GM03348 (cell line): ENCODE measurements at regions not wholly inside any gene's neighbourhood (a gene's known extent, or its start where the extent isn't known, plus 50 kb on each side); places are given as distances from the start of the nearest gene placed in this dataset.

ENCODE experiments used
- DNase-seq: peaks from one replicate; pipeline ENCODE4 v3.0.0; 2012; ENCODE audit warnings: low spot score

DNA sequence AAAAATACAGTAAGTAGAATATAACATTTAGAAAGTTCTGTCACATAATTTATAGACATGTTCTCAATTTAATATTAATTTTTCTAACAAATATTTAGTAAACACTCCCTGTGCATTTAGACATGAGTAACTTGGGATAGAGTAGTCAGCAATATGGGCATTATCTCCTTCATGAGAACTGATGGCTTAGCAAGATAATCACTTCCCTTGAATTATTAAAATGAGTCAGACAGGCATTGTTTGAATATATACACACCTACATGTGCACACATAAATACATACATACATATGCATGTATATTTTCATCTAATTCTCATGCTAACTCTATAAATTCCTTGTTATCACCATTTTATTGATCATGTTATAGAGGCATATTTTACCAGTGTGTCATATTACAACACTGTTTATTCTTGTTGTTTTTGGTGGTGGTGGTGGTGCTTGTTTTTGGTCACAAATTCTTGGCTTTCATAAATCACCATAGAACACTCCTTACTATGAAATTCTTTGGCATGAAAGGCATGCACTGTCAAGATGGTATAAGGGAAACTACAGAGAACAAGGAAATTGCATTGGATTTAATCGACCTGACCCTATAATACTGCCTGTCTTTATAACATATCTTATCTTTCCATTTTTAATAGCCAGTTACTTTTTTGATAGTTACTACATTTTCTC is 434.5 kb upstream of the MANEA start:
- no peak for DNase-seq

DNA sequence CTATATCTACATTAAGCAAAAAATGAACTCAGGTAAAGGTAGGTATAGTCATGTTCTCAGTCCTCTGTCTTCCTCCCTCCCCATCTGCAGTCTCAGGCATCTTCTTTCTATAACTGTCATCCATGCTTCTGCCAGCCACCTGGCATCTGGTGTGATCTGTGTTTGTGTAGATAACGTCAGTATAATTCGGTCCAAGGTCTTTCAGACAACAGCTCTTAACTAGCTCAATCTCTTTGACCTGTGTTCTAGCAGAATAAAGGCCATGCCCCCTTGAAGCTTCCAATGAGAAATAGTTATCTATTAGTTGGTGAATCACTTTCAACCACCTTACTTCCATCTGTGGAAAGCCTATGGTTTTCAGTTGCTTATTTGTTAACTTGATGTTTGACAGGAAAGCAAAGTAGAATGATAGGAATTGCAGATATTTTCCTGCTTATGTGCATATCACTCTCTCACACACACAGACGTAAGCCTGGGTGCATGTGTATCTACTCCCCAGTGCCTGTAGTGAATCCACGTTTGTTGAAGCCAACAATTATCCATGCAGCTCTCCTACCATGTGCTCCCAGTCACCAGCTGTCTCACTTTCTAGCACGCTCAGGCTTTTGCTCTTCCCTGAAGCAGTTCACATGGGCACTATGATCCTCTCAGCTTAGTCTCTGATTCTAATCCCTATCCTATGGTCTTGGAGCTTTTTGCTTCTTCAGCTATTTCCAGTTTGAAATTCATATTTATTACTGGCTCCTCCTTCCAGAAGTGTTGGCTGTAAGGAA is 433.7 kb upstream of the MANEA start:
- DNase-seq = no peak

DNA sequence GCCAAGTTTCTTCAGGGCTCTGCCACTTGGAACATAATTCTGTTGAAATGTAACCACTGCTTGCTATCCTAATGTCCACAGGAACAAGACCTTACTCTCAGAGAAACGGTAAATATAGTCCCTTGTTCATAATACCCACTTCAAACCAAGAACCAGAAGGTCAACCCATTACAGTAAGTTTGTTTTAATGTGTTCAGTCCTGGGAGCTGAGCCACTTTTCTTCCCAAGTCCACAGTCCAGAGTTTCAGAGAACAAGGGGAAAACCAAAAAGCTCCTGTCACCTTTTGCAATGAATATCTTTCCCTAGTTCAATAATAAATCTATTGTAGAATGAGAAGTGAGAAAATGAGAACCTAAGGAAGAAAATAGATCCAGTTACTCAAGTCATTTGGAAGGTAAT is 431.9 kb upstream of the MANEA start:
- DNase-seq = no peak

DNA sequence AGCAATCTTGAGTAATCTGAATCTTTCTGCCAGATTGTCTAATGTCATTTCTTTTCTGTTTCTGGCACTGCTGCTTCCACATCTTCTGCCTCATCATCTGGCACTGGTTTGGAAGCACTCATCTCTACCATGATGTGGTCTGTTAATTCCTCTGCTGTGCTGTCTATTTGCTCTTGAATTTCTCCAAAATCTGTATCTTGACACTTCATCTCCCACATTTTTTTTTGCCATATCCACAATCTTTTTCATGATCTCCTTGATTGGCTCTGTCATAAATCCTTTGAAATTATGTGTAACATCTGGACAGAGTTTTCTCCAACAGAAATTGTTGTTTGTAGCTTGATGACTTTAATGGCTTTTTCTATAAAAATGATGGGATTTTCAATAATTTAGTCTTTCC is 417.8 kb upstream of the MANEA start:
- no peak for DNase-seq

DNA sequence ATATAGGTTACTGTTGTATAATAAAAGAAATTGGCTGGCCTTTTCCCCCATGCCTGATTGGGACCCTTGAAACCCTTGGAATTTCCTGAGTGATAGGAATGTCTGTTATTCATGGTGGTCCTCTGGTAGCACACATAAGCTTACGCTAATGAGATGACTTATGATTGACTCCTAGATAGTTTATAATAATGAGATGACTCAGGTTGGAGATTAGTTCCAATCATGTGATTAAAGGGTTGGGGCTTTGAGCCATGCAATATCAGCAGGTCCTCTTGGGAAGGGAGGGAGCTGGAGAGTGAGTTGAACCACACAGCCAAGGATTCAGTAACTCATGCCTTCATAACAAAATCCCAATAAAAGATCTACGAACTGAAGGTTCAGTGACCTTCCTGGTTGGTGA is 407.6 kb upstream of the MANEA start:
- DNase-seq = no peak

DNA sequence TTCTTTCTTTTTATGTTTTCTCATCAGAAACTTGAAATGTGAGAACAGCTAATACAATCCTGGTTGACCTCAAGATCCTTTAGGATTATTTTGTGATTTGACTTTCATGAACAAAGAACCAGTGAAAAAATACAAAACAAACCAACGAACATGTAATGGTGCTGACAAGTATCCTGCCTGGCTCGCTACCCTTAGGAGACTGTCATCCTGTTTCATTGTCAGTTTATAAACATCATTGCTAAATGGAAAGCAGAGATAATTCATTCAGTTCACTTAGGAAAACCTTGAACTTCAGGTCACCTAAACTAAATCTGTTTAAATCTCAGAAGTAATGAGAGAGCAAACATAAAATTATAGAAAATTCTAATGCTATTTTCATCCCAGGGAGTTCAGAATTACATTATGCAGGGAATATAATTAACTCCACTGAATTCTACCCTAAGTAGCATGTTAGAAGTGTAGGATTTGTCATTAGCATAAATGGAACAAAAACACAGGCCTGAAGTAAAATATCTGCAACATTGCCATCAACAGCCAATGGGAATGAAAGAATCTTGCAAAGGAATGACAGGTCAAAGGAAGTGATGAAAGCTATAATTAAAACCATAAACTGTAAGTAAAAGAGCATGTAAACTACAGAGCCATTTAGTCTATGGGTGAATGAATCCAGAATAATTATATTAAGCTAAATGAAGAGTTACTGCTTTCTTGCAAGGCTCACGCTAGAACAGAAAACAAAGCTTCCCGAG is 401.2 kb upstream of the MANEA start:
- DNase-seq = no peak

DNA sequence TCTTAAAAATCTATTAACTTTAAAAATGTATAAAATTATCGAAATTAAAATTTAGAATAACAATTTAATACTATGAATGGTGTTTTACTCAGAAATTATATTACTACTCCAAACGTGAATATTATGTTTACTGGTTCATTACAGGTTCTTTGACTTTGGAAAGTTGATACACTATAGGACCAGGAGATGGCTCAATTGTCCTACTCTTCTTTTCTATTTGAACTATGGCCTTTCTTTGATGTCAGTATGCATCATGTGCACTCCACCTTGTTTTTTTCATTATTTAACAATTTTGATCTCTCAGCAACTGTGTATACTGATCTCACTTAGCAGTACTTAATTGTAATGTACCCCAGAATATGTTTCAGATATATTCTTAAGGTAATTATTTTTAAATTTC is 391.5 kb upstream of the MANEA start:
- no peak for DNase-seq

DNA sequence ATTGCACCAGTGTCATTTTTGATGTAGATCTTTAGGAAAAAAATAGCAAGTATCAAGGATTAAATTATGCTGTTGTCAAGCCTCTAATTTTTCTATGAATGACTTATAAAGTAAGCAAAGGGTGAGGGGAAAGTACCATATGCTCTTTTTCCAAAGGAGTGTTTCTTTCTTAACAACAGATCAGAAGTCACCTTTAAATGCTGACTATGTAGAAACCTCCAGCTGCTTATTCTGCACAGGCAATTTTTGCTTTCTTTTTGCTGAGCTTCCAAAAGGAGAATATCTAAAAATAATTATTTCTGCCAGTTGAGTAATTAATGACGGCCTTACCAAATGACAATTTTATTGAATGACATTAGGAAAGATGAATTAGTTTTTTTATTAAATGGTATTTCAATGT is 390.6 kb upstream of the MANEA start:
- no peak for DNase-seq

DNA sequence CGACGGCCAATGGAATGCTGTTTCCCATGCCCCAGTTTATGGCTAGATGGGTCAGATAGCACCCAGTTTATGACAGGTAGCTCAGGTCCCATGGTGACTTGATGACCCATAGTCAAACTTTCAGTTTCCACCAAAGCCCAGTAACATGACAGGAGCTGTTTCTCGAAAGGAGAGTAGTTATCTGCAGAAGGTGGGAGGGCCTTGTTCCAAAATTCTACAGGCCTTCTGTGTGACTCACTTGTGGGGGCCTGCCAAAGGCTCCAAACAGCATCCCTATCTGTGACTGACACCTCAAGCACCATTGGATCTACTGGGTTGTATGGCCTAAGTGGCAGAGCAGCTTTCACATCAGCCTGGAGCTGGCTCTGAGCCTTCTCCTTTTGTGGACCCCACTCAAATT is 379.7 kb upstream of the MANEA start:
- no peak for DNase-seq

DNA sequence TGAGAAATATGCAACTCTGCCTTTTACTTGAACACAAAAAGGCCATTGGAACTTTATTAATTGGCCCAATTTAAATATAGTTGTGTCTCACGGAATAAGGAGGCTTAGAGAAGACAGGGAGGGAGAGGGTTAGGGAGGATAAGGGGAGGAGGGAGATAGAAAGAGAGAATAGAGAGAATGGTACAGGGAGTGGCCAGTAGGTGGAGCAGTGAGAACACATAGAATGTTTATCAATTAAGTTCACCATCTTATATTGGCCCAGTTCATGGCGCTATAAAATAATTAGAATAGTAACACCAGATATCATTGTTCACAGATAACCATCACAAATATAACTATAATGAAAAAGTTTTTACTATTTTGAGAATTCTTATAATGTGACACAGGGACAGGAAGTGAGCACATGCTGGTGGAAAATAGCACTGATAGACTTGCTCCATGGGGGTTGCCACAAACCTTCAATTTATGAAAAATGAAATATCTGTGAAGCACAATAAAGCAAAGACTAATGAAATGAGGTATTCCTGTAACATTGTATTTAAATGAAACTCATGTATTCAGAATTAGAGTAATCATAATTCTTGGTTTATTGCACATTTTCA is 374.1 kb upstream of the MANEA start:
- peak; percentile 5 for DNase-seq

DNA sequence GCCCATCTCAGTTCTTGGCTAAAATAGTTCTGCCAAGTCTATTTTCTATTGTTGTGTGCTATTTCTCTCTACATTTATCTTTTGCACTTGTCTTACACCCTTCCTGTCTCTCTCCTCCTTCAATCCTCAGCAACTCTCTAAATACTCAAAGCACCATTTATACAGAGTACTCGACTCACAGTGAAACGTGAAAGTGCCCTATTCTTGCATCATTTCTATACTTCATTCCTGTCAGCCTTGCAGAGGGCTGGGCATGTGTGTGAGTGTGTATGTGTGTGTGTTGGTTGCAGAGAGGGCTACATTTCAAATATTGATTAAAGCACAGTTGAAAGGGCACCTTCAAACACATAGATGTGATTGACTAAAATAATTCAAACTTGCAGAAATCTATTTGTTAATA is 373.2 kb upstream of the MANEA start:
- DNase-seq = no peak

DNA sequence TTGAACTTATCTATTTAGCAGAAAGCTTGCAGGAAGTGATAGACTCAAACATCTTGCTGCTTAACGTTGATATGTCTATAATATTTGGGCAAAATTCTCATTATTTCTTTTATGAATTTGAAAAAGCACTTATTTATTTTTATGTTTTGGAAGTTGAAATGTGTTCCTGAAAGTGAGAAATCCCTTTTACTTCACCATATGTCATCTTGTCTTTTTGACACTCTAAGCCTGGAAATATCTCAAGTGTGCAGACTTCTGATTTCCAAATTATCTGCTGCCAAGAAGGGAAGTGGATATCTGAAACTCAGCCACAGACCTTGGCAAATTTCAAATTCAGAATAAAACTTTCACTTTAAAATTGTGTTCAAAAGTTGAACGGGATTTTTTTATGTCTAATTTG is 368.7 kb upstream of the MANEA start:
- no peak for DNase-seq

DNA sequence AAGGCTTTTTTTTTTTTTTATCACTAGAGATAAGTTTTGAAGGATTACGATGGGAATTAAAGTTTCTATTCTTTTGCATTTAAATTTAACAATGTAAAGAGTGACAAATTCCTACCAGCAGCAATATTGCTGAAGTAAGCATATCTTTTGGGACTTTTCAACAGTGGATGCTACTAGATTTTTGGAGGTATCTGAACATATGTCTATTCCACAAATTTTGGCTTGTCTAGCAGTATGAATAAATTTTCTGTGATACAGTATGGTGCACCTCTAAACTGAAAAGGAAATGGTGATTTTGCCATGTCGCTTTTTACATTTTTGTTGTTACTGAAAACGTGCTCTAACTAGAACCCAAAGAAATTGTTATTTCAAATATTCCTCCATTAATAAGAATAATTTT is 368.3 kb upstream of the MANEA start:
- DNase-seq = no peak

DNA sequence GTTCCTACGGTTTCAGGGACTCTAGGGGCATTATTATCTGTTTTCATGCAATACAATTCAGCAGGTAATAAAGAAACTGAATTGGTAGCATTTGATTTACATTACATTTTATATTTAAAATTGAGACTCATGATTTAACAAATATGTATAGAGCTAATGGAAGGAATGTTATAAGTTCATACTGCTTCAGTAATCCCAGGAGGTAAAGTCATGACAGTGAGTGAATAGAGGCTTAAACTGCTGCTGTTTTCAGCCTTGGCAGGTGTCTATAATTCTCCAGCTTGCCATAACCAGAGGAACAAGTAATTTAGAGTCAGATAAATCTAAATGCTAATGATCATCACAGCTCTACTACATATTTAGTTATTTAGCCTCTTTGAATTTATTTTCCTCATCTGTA is 360.8 kb upstream of the MANEA start:
- no peak for DNase-seq

DNA sequence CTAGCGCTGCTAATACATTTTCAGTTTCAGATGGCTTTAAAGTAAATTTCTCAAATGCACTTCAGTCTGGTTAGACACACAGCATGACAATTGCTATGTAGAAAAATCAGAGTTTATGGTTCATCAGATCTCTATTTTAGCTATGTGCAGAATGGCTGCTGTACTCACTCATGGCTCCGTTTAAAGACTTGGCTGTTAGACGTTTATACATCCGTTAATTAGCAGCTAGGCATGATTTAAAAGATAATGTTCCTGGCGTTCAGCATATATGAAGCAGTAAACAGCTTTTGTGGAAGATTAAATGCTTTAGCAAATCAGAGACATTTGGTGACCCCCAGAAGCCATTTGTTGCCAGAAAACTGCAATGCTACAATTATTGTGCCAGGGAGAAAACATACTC is 350.0 kb upstream of the MANEA start:
- DNase-seq = no peak

DNA sequence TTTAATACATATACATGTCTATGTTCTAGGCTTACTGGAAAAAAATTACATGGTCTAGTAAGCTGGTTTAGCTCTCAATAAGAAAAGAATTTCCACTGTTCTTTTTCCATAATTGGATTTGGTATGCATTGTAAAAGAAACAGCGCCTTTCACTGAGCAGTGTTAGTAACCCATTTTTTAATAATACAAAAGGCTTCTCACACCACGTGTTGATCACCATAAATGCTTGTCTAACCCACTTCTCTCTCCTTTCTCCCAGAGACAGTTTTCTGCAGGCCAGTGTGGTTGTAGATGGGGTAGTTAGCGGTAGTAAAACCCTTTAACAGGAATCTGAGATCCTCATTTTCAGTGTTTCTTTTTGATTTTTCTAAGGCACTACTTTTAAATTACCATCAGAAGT is 348.7 kb upstream of the MANEA start:
- no peak for DNase-seq

DNA sequence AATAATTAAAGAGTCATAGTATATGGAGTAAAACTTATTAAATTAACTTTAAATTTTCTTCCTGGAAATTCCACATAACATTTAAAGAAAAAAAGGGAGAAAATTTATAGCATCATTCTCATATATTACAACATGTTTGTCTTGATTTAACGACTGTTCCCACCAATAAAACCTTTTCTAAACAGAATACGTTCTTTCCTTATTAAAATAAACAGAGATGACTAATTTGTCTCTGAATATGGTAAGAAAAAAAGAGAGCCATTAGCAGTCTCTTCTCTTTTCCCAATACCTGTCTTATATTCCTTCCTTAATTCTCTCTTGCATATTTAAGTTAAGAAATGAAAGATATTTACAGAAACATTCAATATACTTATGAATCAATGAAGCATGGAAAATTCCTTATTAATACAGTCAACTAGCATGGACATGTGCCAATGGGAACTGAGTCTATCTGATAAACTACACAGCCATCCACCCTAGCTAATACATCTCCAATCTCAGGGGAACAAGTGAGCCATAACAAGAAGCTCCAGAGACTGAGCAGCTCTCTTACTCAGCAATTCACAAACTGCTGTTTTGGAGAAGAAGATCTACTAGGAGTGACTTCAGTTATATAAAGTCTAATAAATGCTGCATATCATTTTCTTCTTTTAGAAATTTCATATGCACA is 347.1 kb upstream of the MANEA start:
- no peak for DNase-seq

DNA sequence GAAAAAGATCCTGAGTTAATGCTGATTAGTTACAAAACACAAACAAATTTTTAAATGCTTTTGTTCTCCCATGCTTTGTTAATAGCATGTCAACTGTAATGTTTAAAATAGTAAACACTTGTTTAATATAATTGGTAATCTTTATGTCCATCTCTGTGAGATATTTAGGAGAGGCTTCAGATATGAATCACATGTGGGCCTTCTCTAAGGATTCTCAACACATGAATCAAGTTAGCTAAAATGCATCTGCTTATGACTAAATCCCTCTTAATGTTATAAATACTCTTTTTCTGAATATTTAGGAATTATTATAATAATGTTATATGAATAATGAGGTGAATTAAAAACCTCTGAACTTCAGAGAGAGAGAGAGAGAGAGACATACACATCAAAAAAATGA is 345.9 kb upstream of the MANEA start:
- no peak for DNase-seq

DNA sequence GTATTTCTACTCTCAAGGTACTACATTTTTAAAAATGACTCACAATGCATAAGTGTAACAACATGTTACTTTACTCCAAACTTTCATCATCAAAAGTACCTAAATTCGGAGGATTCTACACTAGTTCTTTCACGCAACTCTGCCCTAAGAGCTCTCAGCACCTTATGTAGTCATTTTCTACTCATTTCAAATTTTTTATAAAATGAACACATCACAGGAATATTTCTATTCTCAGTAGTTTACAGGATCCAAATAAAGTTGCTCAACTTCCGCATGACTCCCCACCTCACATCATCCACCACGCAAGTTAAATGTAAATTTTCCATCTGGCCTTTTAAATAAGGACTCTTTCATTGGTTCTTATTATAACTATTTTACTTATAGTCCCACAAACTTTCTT is 344.9 kb upstream of the MANEA start:
- no peak for DNase-seq

DNA sequence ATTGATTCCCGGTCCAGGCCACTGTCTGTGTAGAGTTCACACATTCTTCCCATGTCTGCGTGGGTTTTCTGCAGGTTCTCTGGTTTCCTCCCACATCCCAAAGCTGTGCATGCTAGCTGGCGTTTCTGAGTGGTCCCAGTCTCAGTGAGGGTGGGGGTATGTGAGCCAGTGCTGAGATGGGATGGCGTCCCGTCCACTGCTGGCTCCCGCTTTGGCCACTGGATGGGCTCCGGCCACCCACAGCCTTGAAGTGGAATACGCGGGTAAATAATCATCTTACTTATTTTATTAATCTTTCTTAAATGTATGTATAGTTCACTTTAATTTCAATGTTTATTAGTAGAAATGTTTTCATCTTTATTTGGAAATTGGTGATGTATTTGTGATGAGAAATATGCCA is 343.5 kb upstream of the MANEA start:
- DNase-seq = no peak

DNA sequence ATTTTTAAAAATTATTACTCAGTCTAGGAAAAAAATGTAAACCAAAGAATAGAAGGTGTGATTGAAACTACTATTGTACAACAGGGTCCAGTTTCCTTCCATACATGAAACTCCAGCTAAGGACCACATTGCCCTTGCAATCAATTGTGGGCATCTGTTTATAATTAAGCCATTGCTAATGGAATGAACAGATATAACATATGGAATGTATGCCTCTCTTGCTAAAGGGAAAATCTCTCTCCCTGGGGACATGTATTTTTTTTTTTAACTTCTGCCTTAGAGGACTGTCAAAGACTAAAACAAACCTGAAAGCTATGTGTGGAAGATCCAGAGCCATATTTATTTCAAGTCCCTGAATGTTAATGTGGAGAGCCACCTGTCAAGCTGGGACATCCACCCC is 336.8 kb upstream of the MANEA start:
- no peak for DNase-seq

DNA sequence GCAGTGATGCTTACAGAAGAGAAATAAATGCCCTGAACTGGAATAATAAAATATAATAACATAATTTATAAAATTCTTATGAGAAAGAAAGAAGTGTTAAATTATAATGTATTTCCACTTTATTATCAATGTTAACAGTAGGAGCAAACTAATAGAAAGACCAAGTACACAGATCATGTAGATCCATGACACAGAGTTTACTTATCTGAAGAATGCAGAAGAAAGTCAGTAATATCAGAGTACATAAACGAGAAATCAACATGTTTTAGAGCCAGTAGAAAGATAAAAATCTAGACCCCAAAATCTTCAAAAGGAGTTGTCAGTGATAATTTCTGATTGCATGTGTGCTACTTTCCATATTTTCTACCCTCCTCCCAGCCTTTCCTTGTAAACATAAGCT is 334.8 kb upstream of the MANEA start:
- no peak for DNase-seq
